ENCODE measurements at regions not wholly inside any gene's neighbourhood (a gene's known extent, or its start where the extent isn't known, plus 50 kb on each side); places are given as distances from the start of the nearest gene placed in this dataset.

DNA sequence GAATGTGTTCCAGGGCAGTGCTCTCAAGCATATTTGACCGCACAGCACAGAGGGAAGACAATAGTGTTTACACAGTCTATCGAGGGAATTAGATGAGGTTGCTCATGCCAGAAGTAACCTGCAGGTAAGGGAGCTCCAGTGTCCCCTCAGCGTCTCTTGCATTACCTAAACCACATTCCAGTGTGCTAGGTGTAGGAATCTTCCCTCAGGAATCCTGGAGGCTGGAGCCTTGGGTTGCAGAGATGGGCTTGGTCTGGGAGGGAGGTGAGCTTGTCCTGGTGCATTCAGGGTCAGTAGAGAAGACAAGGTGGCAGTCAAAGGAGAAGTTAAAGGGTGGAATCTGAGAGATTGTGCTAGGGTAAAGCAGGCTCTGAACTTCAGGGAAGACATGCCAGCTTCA, 56.3 kb downstream of the SOX14 start:
- TF ChIP-seq POLR2A (IDR thresholded peaks at IDR 0.05) = no peak
- TF ChIP-seq, protein P1, sequence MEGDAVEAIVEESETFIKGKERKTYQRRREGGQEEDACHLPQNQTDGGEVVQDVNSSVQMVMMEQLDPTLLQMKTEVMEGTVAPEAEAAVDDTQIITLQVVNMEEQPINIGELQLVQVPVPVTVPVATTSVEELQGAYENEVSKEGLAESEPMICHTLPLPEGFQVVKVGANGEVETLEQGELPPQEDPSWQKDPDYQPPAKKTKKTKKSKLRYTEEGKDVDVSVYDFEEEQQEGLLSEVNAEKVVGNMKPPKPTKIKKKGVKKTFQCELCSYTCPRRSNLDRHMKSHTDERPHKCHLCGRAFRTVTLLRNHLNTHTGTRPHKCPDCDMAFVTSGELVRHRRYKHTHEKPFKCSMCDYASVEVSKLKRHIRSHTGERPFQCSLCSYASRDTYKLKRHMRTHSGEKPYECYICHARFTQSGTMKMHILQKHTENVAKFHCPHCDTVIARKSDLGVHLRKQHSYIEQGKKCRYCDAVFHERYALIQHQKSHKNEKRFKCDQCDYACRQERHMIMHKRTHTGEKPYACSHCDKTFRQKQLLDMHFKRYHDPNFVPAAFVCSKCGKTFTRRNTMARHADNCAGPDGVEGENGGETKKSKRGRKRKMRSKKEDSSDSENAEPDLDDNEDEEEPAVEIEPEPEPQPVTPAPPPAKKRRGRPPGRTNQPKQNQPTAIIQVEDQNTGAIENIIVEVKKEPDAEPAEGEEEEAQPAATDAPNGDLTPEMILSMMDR (IDR thresholded peaks at IDR 0.05) = no peak

Measured in uterus (tissue), 2 donors.